COLO668 (cell line): ENCODE measurements at regions not wholly inside any gene's neighbourhood (a gene's known extent, or its start where the extent isn't known, plus 50 kb on each side); places are given as distances from the start of the nearest gene placed in this dataset.
"Not testable (repeated sequence)": the region's sequence is repeated elsewhere in the genome, so short reads cannot be mapped to it uniquely, and the experiment has no call there.

Experiments used
- DNase-seq: peaks from one replicate; lab custom pipeline; 2025; ENCODE audit not compliant: unreplicated experiment; lab: John Stamatoyannopoulos, UW

DNA sequence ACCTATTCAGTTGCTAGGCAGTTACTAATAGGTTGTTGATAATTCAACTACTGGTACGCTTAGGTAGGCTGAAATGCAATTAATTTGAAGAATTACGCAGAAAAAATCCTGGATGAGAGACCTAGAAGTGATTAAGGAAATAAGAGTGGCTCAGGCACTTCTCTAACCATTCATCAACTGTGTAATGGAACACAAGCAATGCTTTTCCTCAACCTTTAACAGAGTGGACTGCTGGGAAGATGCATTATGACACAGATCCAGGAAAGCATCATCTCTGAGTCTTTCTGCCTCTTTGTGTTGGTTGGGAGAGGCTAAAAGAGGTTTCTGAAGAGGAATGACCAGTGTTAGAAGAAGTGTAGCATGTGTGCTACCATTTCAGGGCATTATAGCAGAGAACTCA is 992.2 kb downstream of the TSN start:
- DNase-seq, result no peak

DNA sequence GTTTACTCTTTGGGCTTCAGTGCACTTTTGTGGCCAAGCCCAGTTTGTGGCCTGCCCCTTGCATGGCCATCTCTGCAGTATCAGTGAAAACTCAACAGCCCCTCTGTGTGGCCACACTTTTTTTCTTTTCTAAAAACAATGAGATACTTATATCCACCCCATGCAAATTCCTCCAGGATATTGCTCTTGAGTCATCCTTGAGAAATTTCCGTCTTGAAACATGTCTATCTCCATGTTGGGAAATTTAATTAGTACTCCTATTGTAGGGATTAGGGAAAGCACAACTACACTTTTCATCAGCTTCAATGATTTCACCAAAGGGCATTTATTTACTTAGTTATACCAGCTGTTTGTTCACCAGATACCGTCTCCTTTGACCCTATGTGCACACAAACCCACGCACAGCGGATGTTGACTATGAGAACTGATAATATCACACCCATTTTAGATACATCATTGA is 993.1 kb downstream of the TSN start:
- peak; percentile 39 for DNase-seq

DNA sequence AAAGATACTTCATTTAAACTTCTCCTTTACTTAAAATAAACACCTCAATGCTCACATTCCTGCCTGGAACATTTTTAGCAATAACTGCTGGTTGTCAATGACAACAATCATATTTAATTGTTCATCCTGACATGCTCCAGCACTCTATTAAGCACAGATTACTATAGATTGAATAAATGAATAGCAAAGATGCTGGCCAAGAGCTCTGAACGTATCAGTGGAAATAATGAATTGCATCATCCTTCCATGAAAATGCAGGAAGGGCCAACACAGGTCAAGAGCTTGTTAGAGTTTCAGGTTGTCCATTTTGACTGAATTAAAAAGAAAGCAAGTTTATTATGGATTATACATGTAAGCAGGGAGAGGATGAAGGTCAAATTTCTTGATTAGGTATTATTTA is 994.0 kb downstream of the TSN start:
- DNase-seq, result no peak

DNA sequence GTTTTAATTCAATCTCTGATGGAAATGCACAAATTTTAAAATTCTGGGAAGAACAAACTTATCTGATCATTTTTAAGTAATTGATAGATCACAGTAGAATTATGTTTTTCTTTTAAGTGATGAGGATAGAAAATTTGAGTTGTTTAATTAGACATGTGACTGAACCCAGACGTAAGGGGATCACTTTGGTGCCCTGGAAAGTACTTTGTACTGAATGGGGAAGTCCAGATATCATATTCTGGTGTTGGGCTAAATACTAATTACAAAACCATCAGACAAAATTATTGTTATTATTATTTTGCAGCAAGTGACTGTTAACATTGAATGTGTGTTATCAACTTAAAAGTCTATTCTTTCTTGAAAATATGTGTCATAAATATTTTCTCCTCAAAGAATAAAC is 994.6 kb downstream of the TSN start:
- DNase-seq, result no peak

DNA sequence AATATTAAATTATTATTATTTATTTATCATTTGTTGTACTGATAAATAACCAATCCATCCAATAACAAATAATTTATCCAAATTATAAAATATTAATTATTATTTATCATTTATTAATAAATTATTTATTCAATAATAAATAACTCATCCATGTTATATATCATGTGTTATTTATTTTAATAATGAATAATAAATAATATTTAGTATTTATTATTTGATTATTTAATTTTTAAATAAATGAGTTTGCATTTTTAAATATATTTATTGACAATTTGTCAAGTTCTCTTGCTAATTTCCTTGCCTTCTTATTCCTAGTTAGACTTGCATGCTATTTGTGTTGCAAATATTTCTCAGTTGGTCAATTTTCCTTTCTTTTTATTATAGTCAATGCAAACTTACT is 995.4 kb downstream of the TSN start:
- no peak for DNase-seq

- no peak for DNase-seq
These were observed 997.9 kb downstream of the TSN start for GRCh38 chr2:122753336-122753735.

DNA sequence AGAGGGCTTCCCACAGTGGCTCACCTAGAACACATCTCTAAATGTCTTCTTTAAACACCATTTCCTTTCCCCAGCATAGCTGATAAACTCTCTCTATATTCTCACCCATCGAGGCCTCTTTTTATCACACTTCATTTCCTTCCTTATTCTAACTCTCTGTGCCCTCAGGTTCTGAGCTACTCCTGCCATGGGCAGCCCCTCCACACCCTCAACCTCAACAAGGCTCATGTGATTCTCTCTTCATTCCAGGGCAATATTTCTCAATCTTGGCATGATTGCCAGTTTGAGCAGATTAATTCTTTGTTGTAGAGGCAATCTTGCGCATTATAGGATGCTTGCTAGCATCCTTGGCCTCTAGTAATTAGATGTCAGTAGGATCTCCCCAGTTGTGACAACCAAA is 999.1 kb downstream of the TSN start:
- DNase-seq, result no peak

- no peak for DNase-seq
These were observed 999.9 kb downstream of the TSN start for GRCh38 chr2:122755281-122755780.

- DNase-seq, result no peak
These were observed 1003.5 kb downstream of the TSN start for GRCh38 chr2:122758967-122759366.

GRCh38 chr2:122764014-122764413 is 1008.6 kb downstream of the TSN start:
- DNase-seq, result no peak

DNA sequence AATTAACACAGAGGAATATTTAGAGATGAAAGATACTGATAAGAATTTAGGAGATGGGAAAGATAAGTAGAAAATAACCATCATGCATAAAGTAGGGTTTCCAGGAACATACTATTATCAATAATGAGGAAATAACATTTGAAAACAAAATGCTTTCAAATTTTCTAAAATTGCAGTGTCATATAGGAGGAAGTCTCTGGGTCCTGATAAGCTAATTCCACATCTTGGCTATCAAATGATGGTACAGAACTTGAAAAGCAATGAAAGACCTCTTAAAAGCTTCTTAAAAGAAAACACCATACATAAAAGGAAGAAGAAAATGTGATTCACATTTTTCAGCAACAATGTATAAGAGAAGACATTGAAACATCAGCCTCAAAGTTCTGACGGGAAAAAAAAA is 1024.8 kb downstream of the TSN start:
- DNase-seq, result no peak

- DNase-seq, result no peak
These were observed 1038.6 kb downstream of the TSN start for GRCh38 chr2:122794100-122794499.

DNA sequence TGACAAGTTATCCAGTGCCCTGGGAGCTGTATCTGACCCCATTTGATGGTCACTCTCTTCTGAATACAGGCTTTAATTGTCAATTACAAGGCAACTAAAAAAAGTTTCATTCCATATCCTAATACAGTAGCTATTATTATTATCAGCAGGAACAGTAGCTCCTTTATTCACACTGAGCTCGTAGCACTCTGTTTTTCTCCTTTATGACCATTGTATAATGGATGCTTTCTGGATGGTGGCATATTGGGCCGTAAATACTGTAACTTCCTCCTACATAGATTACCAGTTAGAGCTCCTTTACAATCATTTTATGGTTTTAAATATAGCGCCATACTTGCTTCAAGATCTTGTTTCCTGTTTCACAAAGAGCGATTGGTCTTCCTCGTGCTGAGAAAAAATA is 1040.3 kb downstream of the TSN start:
- DNase-seq, result no peak

GRCh38 chr2:122799391-122799790 is 1043.9 kb downstream of the TSN start:
- no peak for DNase-seq

DNA sequence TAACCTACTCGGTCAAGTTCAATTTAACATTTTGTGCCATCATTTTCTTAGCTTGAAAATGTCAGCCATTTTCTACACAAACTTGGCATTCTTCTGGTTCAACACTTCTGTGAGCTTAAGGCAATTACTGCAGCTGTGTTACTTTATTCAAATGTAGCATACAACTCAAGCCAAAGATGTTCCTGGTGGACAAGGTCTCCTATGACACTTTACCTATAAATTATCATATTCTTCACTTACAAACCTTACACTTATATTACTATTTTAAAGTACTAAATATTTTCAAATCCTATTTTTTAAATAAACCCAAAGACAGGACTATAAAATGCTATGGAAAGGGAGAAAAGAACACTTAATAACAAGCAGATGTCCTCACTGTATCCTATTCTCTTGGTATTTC is 1045.3 kb downstream of the TSN start:
- no peak for DNase-seq

DNA sequence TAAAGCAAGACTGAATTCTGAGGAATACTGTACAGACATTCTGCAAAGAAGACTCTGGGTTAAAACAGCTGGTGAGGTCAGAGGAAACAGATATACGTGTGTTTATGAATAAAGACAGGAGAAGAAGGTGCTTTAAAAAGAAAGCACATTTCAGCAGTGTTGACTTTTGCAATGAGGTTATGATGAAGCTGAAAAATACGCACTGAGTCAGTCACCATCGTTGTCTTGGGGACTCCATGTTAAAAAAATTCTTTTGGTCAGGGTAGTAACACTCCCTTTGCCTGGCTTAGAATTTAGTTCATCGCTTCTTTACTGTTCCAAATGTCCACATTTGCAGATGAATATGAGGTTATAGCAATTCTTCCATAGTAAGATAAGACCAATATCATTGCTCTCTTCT is 1049.0 kb downstream of the TSN start:
- DNase-seq, result no peak

DNA sequence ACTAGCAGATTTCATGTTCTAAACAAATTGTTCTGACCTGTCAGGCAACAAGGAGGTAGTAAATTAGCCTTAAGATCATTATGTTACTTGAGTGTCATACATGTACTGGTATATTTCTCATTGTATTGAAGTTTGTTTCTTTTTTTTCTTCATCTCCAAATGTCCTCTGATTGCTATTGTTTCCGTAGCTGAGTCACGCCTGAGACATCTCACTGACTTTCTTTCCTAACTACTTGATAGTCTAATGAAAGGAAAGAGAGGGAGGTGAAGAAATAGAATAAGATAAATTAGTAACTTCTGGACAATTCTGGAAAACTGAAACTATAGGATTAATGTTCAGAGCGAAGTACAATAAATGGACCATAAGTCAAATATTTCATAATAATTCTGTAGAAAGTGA is 1049.9 kb downstream of the TSN start:
- DNase-seq, result no peak

GRCh38 chr2:122808286-122808969 is 1053.0 kb downstream of the TSN start:
- no peak for DNase-seq

- not testable (repeated sequence) for DNase-seq
These were observed 1056.8 kb downstream of the TSN start for GRCh38 chr2:122812214-122812613.

GRCh38 chr2:122815120-122815519 is 1059.7 kb downstream of the TSN start:
- DNase-seq, result no peak

GRCh38 chr2:122816803-122817202 is 1061.4 kb downstream of the TSN start:
- no peak for DNase-seq

DNA sequence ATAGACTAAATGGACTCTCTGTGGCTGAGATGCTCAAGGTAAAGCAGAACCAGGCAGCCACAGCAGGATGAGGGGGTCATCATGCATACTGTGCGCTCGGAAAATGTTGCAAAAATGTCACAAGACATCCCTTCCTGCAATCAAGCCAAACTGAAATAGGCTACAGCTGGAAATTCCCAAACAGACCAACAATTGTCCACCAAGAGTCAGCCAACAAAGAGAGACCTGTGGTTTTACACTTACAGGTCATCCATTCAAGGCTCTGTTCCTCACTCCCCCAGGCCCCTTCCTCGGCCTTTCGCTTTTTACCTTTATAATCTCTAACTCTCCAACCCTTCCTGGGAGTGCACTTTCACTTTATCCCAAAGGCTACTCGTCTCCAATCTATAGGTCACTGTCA is 1066.9 kb downstream of the TSN start:
- DNase-seq, result no peak

DNA sequence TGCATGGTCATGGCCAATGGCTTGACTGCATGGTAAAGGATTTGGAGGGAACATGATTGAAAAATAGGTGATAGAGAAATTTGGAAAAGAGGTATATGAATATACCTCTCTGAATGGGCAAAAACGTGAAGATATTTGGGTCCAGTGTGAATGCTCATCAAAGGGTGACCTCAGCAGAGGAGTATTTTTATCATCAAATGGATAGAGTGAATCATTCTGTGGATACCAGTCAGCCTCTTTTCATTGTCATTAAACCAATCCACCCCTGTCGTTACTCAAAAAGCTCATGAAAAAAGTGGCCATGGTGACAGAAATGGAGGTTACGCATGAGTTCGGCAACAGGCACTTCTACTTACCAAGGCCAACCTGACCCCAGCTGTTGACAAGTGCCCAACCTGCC is 1074.7 kb downstream of the TSN start:
- no peak for DNase-seq
